OCI-LY3 (cell line): ENCODE measurements at regions not wholly inside any gene's neighbourhood (a gene's known extent, or its start where the extent isn't known, plus 50 kb on each side); places are given as distances from the start of the nearest gene placed in this dataset.

ENCODE experiments used
- CTCF ChIP-seq: fragments of 200-600, 300-600 bp; sonication (generic); IDR thresholded peaks from 2 replicates; pipeline ENCODE4 v1.5.1; 2014; ENCODE audit warnings: antibody characterized with exemption, low read length, low read depth
- EZH2phosphoT487 ChIP-seq: fragments of 200-600 bp; shearing (Covaris generic); IDR thresholded peaks from 2 replicates; pipeline ENCODE4 v1.6.1; 2018; ENCODE audit warnings: antibody characterized with exemption, mixed run types, low read depth

DNA sequence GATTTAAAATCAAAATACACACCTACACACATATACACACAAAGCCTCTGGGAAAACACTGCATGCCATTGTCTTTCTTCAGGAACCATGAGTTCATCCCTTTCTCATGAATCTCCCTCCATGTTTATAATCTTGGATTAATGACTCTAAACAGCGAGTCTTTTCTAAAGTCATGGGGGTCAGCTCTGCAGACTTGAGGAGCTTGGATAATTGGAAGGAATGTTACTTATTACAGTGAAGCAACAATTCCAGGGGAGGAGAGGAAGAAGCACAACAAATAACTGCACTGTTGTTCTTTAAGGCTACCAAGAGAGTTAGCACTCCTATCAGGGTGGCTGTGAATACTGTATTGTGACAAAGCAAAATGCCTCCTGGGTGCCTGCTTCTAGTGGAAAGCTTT is 444.7 kb downstream of the ANXA1 start:
- no peak for TF ChIP-seq CTCF
- TF ChIP-seq EZH2phosphoT487 = no peak
